ENCODE measurements at regions not wholly inside any gene's neighbourhood (a gene's known extent, or its start where the extent isn't known, plus 50 kb on each side); places are given as distances from the start of the nearest gene placed in this dataset.
A peak's percentile ranks its signal among the peaks of the same experiment; 100 is the strongest.

GRCh38 chr21:14844001-14844400 is 220.8 kb downstream of the NRIP1 start:
- no peak overlapping the region for H3K27ac Mint-ChIP-seq

GRCh38 chr21:14842601-14843000 is 222.2 kb downstream of the NRIP1 start:
- ATAC-seq (ENCODE audit: poor library complexity): no peak
- CTCF ChIA-PET: no interaction called here
- no peak overlapping the region for H3K4me3 ChIP-seq (ENCODE audit: low read length)
- POLR2A ChIA-PET: no interaction called here
- no peak overlapping the region for H3K27ac ChIP-seq (ENCODE audit: low read depth in 1 of 2, low read length in 2 of 2)
- H3K36me3 Mint-ChIP-seq (ENCODE audit: low read depth): no peaks in the 10 kb centered on the region
- no peak for DNase-seq
- H3K27ac Mint-ChIP-seq: no peak overlapping the region
- no peaks in the 10 kb centered on the region for H3K27me3 ChIP-seq (ENCODE audit: control insufficient read depth in 1 of 2, insufficient read depth in 2 of 2, low read length in 2 of 2)
- H3K27me3 Mint-ChIP-seq: no peaks in the 10 kb centered on the region
- no peaks in the 10 kb centered on the region for H3K4me1 Mint-ChIP-seq (ENCODE audit: low read depth)
- no peak overlapping the region for H3K4me3 Mint-ChIP-seq
- intact Hi-C loops (cut with DNase I, micrococcal nuclease): no loop called here
- peaks cover 0 to 18% of the 10 kb centered on the region in 2 experiments for H3K9me3 ChIP-seq (ENCODE audit: control insufficient read depth in 1 of 2, insufficient read depth in 1 of 2, low read length in 2 of 2)
- H3K36me3 ChIP-seq (ENCODE audit: insufficient read depth, low read length): no peaks in the 10 kb centered on the region
- H3K9me3 Mint-ChIP-seq: peaks cover 12% of the 10 kb centered on the region
- H3K4me1 ChIP-seq (ENCODE audit: insufficient read depth, low read length): no peaks in the 10 kb centered on the region
- TF ChIP-seq CTCF (IDR thresholded peaks at IDR 0.05): no peak

More at GRCh38 chr21:14844001-14844400, 220.8 kb downstream of the NRIP1 start:
- CTCF ChIA-PET: no interaction called here
- no peak for ATAC-seq (ENCODE audit: poor library complexity)
- no peaks in the 10 kb centered on the region for H3K36me3 ChIP-seq (ENCODE audit: insufficient read depth, low read length)
- POLR2A ChIA-PET: no interaction called here
- intact Hi-C loops (cut with DNase I, micrococcal nuclease): no loop called here
- H3K9me3 Mint-ChIP-seq: peaks cover 15% of the 10 kb centered on the region
- no peak for TF ChIP-seq CTCF (IDR thresholded peaks at IDR 0.05)
- no peak overlapping the region for H3K4me3 ChIP-seq (ENCODE audit: low read length)
- no peaks in the 10 kb centered on the region for H3K27me3 ChIP-seq (ENCODE audit: control insufficient read depth in 1 of 2, insufficient read depth in 2 of 2, low read length in 2 of 2)
- no peaks in the 10 kb centered on the region for H3K4me1 ChIP-seq (ENCODE audit: insufficient read depth, low read length)
- H3K27ac ChIP-seq (ENCODE audit: low read depth in 1 of 2, low read length in 2 of 2): no peak overlapping the region
- no peaks in the 10 kb centered on the region for H3K4me1 Mint-ChIP-seq (ENCODE audit: low read depth)
- peaks cover 0 to 18% of the 10 kb centered on the region in 2 experiments for H3K9me3 ChIP-seq (ENCODE audit: control insufficient read depth in 1 of 2, insufficient read depth in 1 of 2, low read length in 2 of 2)
- no peak overlapping the region for H3K4me3 Mint-ChIP-seq
- no peak for DNase-seq
- no peaks in the 10 kb centered on the region for H3K36me3 Mint-ChIP-seq (ENCODE audit: low read depth)
- no peaks in the 10 kb centered on the region for H3K27me3 Mint-ChIP-seq

- Mint-ChIP-seq H3K4me1 (ENCODE audit: low read depth) (no peaks in the 10 kb centered on the region), H3K36me3 (ENCODE audit: low read depth) (no peaks in the 10 kb centered on the region), H3K4me3 (no peak overlapping the region), H3K27me3 (no peaks in the 10 kb centered on the region), H3K9me3 (peaks cover 10% of the 10 kb centered on the region), H3K27ac (no peak overlapping the region)
- intact Hi-C loops (cut with DNase I, micrococcal nuclease): no loop called here
- Histone ChIP-seq H3K4me3 (ENCODE audit: low read length) (no peak overlapping the region), H3K4me1 (ENCODE audit: insufficient read depth, low read length) (no peaks in the 10 kb centered on the region), H3K36me3 (ENCODE audit: insufficient read depth, low read length) (no peaks in the 10 kb centered on the region), H3K27ac (ENCODE audit: low read depth in 1 of 2, low read length in 2 of 2) (no peak overlapping the region), H3K27me3 (ENCODE audit: control insufficient read depth in 1 of 2, insufficient read depth in 2 of 2, low read length in 2 of 2) (no peaks in the 10 kb centered on the region), H3K9me3 (ENCODE audit: control insufficient read depth in 1 of 2, insufficient read depth in 1 of 2, low read length in 2 of 2) (peaks cover 0 to 18% of the 10 kb centered on the region in 2 experiments)
- POLR2A ChIA-PET: no interaction called here
- ATAC-seq (ENCODE audit: poor library complexity): no peak
- CTCF ChIA-PET: no interaction called here
- TF ChIP-seq CTCF (IDR thresholded peaks at IDR 0.05): no peak
- peak in 1 of 14 experiments; percentile 10 for DNase-seq
Observed at GRCh38 chr21:14841511-14842472, 223.0 kb downstream of the NRIP1 start.
